ENCODE measurements at regions not wholly inside any gene's neighbourhood (a gene's known extent, or its start where the extent isn't known, plus 50 kb on each side); places are given as distances from the start of the nearest gene placed in this dataset.
A peak's percentile ranks its signal among the peaks of the same experiment; 100 is the strongest.

GRCh38 chr1:182293119-182293589, 98.4 kb downstream of the GLUL start (continued):
- no peak for TF ChIP-seq DZIP1 (CRISPR knock-in tag; IDR thresholded peaks at IDR 0.05)
- peak; percentile 95 for TF ChIP-seq SOX5 (CRISPR knock-in tag; IDR thresholded peaks at IDR 0.05; ENCODE audit: borderline replicate concordance)
- peak; percentile 28; the same call in 1 of the 2 replicates for TF ChIP-seq STAG1 (CRISPR knock-in tag; IDR thresholded peaks at IDR 0.05)
- TF ChIP-seq ZNF589 (CRISPR knock-in tag; conservative IDR thresholded peaks at IDR 0.05), result no peak
- TF ChIP-seq ZBTB46 (CRISPR knock-in tag; IDR thresholded peaks at IDR 0.05; ENCODE audit: borderline replicate concordance), result no peak
- TF ChIP-seq MLLT10 (CRISPR knock-in tag; IDR thresholded peaks at IDR 0.05), result no peak
- TF ChIP-seq ZNF280B (CRISPR knock-in tag; IDR thresholded peaks at IDR 0.05; ENCODE audit: borderline replicate concordance), result no peak
- no peak for TF ChIP-seq MATR3 (CRISPR knock-in tag; IDR thresholded peaks at IDR 0.05)
- TF ChIP-seq ATM (IDR thresholded peaks at IDR 0.05; ENCODE audit: borderline replicate concordance), result no peak
- TF ChIP-seq ZNF430 (CRISPR knock-in tag; IDR thresholded peaks at IDR 0.05), result peak; percentile 34; the same call in 1 of the 2 replicates
- peak; percentile 44 for TF ChIP-seq KAT8 (CRISPR knock-in tag; IDR thresholded peaks at IDR 0.05)
- no peak for TF ChIP-seq ZNF557 (CRISPR knock-in tag; IDR thresholded peaks at IDR 0.05)
- TF ChIP-seq ZNF607 (CRISPR knock-in tag; IDR thresholded peaks at IDR 0.05; ENCODE audit: borderline replicate concordance), result no peak
- no peak for TF ChIP-seq JUND (CRISPR knock-in tag; IDR thresholded peaks at IDR 0.05)
- no peak for TF ChIP-seq ZNF75D (CRISPR knock-in tag; IDR thresholded peaks at IDR 0.05; ENCODE audit: borderline replicate concordance)
- peak; percentile 65; the same call in 1 of the 2 replicates for TF ChIP-seq KDM6A (CRISPR knock-in tag; IDR thresholded peaks at IDR 0.05; ENCODE audit: low read depth)
- peak; percentile 91 for TF ChIP-seq RXRB (CRISPR knock-in tag; IDR thresholded peaks at IDR 0.05; ENCODE audit: borderline replicate concordance)
- TF ChIP-seq ATF7 (IDR thresholded peaks at IDR 0.05), result no peak
- TF ChIP-seq ATF7 (CRISPR knock-in tag; IDR thresholded peaks at IDR 0.05), result 0 out of 2 replicates have a peak, but pooled peaks have one; percentile 44
- TF ChIP-seq ZNF142 (CRISPR knock-in tag; IDR thresholded peaks at IDR 0.05), result no peak
- no peak for TF ChIP-seq ZNF17 (CRISPR knock-in tag; IDR thresholded peaks at IDR 0.05)
